ENCODE measurements at regions not wholly inside any gene's neighbourhood (a gene's known extent, or its start where the extent isn't known, plus 50 kb on each side); places are given as distances from the start of the nearest gene placed in this dataset.

DNA sequence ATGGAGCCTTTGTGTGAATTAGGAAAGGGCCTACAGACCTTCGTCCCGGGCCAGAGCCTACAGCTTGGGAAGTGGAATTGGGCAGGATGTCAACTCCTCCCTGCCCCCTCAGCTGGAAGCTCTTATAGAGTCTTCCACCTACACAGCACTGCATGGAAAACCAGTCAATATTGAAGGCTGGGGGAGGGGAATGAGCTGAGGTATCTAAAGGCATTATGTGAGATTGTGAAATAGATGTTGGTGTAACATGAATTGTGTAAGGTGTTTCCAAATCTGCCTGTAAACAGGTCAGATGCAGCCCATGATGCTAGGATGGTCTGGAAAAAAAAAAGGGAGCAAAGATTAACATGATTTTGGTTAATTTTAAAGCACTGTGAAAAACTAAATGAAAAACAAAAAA is 433.5 kb upstream of the POU3F3 start:
- H3K4me1 ChIP-seq (ENCODE audit: control insufficient read depth in 1 of 2, insufficient read depth in 2 of 2, low read length in 2 of 2) = no peaks in the 10 kb centered on the region
- DNase-seq (ENCODE audit: low read depth, low spot score) (no peak), ATAC-seq (no peak)
- no peaks in the 10 kb centered on the region for H3K27me3 ChIP-seq (ENCODE audit: insufficient read depth, low read length)
- CTCF ChIA-PET = no interaction called here
- H4K20me1 ChIP-seq (ENCODE audit: insufficient read depth) = no peaks in the 10 kb centered on the region
- H3K36me3 ChIP-seq (ENCODE audit: control insufficient read depth in 1 of 2, insufficient read depth in 2 of 2, low read length in 2 of 2) = no peaks in the 10 kb centered on the region
- intact Hi-C loops (cut with micrococcal nuclease) = no loop called here
- H3K9me3 ChIP-seq (ENCODE audit: control insufficient read depth in 1 of 2, insufficient read depth in 1 of 2, low read depth in 1 of 2, low read length in 2 of 2) = peaks cover 0 to 11% of the 10 kb centered on the region in 2 experiments; a peak in 2 of 4 replicates
- H3K9me2 ChIP-seq (ENCODE audit: insufficient read depth) = no peaks in the 10 kb centered on the region
- H3K4me3 ChIP-seq (replicated peaks in 1 of 2; ENCODE audit: low read depth in 1 of 2, low read length in 2 of 2) = no peak overlapping the region
- TF ChIP-seq SIN3A (IDR thresholded peaks at IDR 0.05; ENCODE audit: low read depth) (no peak), POLR2A (IDR thresholded peaks at IDR 0.05; ENCODE audit: borderline replicate concordance, extremely low read depth, insufficient read depth, insufficient read length) (no peak), CBX3 (IDR thresholded peaks at IDR 0.05; ENCODE audit: low read depth) (no peak), POLR2AphosphoS5 (IDR thresholded peaks at IDR 0.05; ENCODE audit: low read depth, low read length) (no peak), EGR1 (IDR thresholded peaks at IDR 0.05; ENCODE audit: low read depth) (no peak), MAX (IDR thresholded peaks at IDR 0.05) (no peak), ZFX (IDR thresholded peaks at IDR 0.05) (no peak), EZH2phosphoT487 (IDR thresholded peaks at IDR 0.05; ENCODE audit: borderline replicate concordance) (no peak), ELF1 (IDR thresholded peaks at IDR 0.05; ENCODE audit: borderline replicate concordance, low read depth) (no peak), JUND (IDR thresholded peaks at IDR 0.05) (no peak), YY1 (IDR thresholded peaks at IDR 0.05; ENCODE audit: extremely low read depth, insufficient replicate concordance, low read depth, low read length) (no peak), CTCF (IDR thresholded peaks at IDR 0.05 in 2 of 3, conservative IDR thresholded peaks at IDR 0.05 in 1 of 3; ENCODE audit: borderline replicate concordance in 1 of 3, insufficient read depth in 1 of 3, low read depth in 2 of 3, low read length in 2 of 3) (no peak), SRF (IDR thresholded peaks at IDR 0.05; ENCODE audit: low read depth) (no peak)
- TF ChIP-seq, protein P1, sequence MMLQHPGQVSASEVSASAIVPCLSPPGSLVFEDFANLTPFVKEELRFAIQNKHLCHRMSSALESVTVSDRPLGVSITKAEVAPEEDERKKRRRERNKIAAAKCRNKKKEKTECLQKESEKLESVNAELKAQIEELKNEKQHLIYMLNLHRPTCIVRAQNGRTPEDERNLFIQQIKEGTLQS (IDR thresholded peaks at IDR 0.05) = no peak
- POLR2A ChIA-PET = no interaction called here
- no peak overlapping the region for H3K4me2 ChIP-seq (ENCODE audit: low read length)
- RAD21 ChIA-PET (ENCODE audit: low non-redundant PET in 1 of 2, low total read pairs in 2 of 2, uncharacterized antibody in 2 of 2, unreplicated experiment in 2 of 2) = no interaction called here
- no peaks in the 10 kb centered on the region for H3K79me2 ChIP-seq (ENCODE audit: insufficient read depth, low read length)
- BruUV-seq (replicated peaks) = no TSS peak
- no peak overlapping the region for H3K27ac ChIP-seq (ENCODE audit: low read depth, low read length)
- no peak overlapping the region for H2AFZ ChIP-seq (ENCODE audit: low read depth, low read length, poor library complexity, severe bottlenecking)
- no peak overlapping the region for H3K9ac ChIP-seq (ENCODE audit: low read length)
